ENCODE measurements at regions not wholly inside any gene's neighbourhood (a gene's known extent, or its start where the extent isn't known, plus 50 kb on each side); places are given as distances from the start of the nearest gene placed in this dataset.

DNA sequence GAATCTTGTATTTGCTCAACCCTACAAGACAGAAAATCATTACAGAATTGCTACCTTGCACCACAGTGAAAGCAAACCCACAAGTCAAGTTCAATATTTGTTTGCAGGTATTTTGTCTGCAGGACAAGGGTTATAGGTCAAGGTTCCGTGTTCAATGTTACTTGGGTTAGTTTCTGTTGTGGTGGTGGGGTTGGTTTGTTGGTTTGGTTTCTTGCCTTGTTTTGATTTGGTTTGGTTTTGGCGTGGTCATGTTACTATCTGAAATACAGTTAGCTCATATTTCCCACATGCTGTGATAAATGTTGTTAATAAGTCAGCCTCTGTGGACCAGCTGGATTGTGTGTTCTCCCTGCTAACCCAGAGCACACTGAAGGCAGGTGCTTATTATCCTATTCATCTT is 75.6 kb upstream of the INSIG1 start:
- Histone ChIP-seq H3K4me3 (no peak overlapping the region), H3K27me3 (no peaks in the 10 kb centered on the region), H3K9me3 (ENCODE audit: low read depth) (no peaks in the 10 kb centered on the region), H3K4me2 (no peak overlapping the region), H3K27ac (no peak overlapping the region), H4K20me1 (ENCODE audit: insufficient read depth, poor library complexity, severe bottlenecking) (no peaks in the 10 kb centered on the region), H3K79me2 (no peaks in the 10 kb centered on the region), H3K4me1 (ENCODE audit: insufficient read depth) (peaks cover 16% of the 10 kb centered on the region), H3K36me3 (replicated peaks; ENCODE audit: insufficient read depth, low read depth) (no peaks in the 10 kb centered on the region), H3K9me2 (replicated peaks; ENCODE audit: insufficient read depth) (no peaks in the 10 kb centered on the region), H2AFZ (no peak overlapping the region)
- DNase-seq (ENCODE audit: low spot score), result no peak
- TF ChIP-seq, protein P1, sequence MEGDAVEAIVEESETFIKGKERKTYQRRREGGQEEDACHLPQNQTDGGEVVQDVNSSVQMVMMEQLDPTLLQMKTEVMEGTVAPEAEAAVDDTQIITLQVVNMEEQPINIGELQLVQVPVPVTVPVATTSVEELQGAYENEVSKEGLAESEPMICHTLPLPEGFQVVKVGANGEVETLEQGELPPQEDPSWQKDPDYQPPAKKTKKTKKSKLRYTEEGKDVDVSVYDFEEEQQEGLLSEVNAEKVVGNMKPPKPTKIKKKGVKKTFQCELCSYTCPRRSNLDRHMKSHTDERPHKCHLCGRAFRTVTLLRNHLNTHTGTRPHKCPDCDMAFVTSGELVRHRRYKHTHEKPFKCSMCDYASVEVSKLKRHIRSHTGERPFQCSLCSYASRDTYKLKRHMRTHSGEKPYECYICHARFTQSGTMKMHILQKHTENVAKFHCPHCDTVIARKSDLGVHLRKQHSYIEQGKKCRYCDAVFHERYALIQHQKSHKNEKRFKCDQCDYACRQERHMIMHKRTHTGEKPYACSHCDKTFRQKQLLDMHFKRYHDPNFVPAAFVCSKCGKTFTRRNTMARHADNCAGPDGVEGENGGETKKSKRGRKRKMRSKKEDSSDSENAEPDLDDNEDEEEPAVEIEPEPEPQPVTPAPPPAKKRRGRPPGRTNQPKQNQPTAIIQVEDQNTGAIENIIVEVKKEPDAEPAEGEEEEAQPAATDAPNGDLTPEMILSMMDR (IDR thresholded peaks at IDR 0.05; ENCODE audit: poor library complexity), result no peak
- 74% methylated on average over 2 of the region's 2 CpGs for WGBS (ENCODE audit: low lambda C conversion rate, missing lambda C conversion rate)

DNA sequence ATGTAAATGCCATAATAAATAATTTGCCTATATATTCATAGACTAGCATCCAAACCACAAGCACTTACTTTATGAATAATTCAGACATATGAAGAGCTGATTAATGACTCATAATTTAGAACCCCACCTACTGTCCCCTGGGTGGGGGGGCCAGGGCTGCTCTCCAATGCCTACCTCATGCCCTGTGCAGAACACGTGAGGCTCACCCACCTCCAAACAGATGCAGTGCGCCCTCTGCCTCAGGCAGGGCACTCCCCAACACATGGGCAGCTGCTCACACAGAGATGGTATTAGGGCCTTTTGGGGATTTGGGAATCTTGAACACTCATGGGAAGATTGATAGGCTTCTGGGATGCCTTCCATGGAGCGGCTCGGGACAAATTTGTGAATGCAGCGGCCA is 75.1 kb upstream of the INSIG1 start:
- DNase-seq (ENCODE audit: low spot score), result no peak
- Histone ChIP-seq H3K9me3 (ENCODE audit: low read depth) (no peaks in the 10 kb centered on the region), H3K27me3 (no peaks in the 10 kb centered on the region), H3K9me2 (replicated peaks; ENCODE audit: insufficient read depth) (no peaks in the 10 kb centered on the region), H4K20me1 (ENCODE audit: insufficient read depth, poor library complexity, severe bottlenecking) (no peaks in the 10 kb centered on the region), H3K4me2 (no peak overlapping the region), H3K4me1 (ENCODE audit: insufficient read depth) (peaks cover 16% of the 10 kb centered on the region), H2AFZ (no peak overlapping the region), H3K36me3 (replicated peaks; ENCODE audit: insufficient read depth, low read depth) (no peaks in the 10 kb centered on the region), H3K4me3 (no peak overlapping the region), H3K27ac (no peak overlapping the region), H3K79me2 (no peaks in the 10 kb centered on the region)
- WGBS (ENCODE audit: low lambda C conversion rate, missing lambda C conversion rate), result 92% methylated on average over 5 of the region's 5 CpGs
- TF ChIP-seq, protein P1 (IDR thresholded peaks at IDR 0.05; ENCODE audit: poor library complexity), result no peak
- TF ChIP-seq EZH2 (IDR thresholded peaks at IDR 0.05; ENCODE audit: borderline replicate concordance) (no peak), EZH2phosphoT487 (IDR thresholded peaks at IDR 0.05; ENCODE audit: low read depth, severe bottlenecking, unreplicated experiment) (no peak)

DNA sequence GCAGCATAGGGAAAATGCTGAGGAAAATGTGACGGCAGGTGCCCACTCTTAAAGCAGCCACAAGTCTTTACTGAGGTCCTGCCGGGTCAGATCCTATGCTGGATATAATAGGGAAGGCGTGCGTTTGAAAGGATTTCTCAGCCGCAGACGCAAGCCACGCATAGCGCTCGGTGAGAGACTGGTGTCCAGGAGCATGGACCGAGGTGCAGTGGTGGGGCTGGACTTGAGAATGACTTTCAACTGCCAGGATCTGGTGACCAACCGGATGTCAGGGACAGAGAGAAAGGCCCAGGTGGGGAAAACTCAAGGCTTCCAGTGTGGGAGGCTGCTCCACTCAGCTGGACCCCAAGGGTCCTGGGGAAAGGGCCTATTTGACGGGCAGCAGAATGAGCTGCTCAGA is 74.7 kb upstream of the INSIG1 start:
- Histone ChIP-seq H3K9me2 (replicated peaks; ENCODE audit: insufficient read depth) (no peaks in the 10 kb centered on the region), H2AFZ (no peak overlapping the region), H3K4me2 (no peak overlapping the region), H3K4me3 (no peak overlapping the region), H3K9me3 (ENCODE audit: low read depth) (no peaks in the 10 kb centered on the region), H3K27ac (no peak overlapping the region), H3K36me3 (replicated peaks; ENCODE audit: insufficient read depth, low read depth) (no peaks in the 10 kb centered on the region), H3K79me2 (no peaks in the 10 kb centered on the region), H3K27me3 (no peaks in the 10 kb centered on the region), H4K20me1 (ENCODE audit: insufficient read depth, poor library complexity, severe bottlenecking) (no peaks in the 10 kb centered on the region), H3K4me1 (ENCODE audit: insufficient read depth) (peaks cover 16% of the 10 kb centered on the region)
- WGBS (ENCODE audit: low lambda C conversion rate, missing lambda C conversion rate), result 89% methylated on average over 12 of the region's 12 CpGs
- DNase-seq (ENCODE audit: low spot score), result no peak
- TF ChIP-seq, protein P1 (IDR thresholded peaks at IDR 0.05; ENCODE audit: poor library complexity), result no peak
- TF ChIP-seq EZH2 (IDR thresholded peaks at IDR 0.05; ENCODE audit: borderline replicate concordance) (no peak), EZH2phosphoT487 (IDR thresholded peaks at IDR 0.05; ENCODE audit: low read depth, severe bottlenecking, unreplicated experiment) (no peak)

DNA sequence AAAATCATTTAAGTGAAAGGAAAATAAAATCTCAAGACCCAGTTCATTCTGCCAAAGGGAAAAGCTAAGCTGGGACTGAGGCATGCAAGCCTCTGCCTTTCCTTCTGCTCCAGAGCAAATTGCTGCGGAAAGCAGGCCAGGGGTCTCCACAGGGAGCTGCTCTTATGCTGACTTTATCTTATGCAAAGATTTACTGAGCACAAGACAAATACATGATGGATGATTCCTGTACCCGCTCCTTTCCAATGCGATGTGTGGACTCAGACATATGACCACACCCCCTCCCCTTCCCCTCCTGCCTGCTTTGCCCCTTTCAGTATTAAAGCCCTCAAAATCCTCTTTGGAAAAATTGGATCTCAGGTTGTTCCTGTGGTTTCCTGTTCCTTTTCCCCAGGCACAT is 74.2 kb upstream of the INSIG1 start:
- no peaks in the 10 kb centered on the region for H3K9me2 ChIP-seq (replicated peaks; ENCODE audit: insufficient read depth)
- TF ChIP-seq EZH2 (IDR thresholded peaks at IDR 0.05; ENCODE audit: borderline replicate concordance), result no peak
- TF ChIP-seq, protein P1 (IDR thresholded peaks at IDR 0.05; ENCODE audit: poor library complexity), result no peak
- no peak overlapping the region for H3K4me2 ChIP-seq
- H3K27ac ChIP-seq, result no peak overlapping the region
- H3K4me1 ChIP-seq (ENCODE audit: insufficient read depth), result peaks cover 16% of the 10 kb centered on the region
- 49% methylated on average over 3 of the region's 3 CpGs for WGBS (ENCODE audit: low lambda C conversion rate, missing lambda C conversion rate)
- no peaks in the 10 kb centered on the region for H3K9me3 ChIP-seq (ENCODE audit: low read depth)
- H3K79me2 ChIP-seq, result no peaks in the 10 kb centered on the region
- H3K4me3 ChIP-seq, result no peak overlapping the region
- no peaks in the 10 kb centered on the region for H3K27me3 ChIP-seq
- no peaks in the 10 kb centered on the region for H4K20me1 ChIP-seq (ENCODE audit: insufficient read depth, poor library complexity, severe bottlenecking)
- H2AFZ ChIP-seq, result no peak overlapping the region
- no peak for DNase-seq (ENCODE audit: low spot score)
- H3K36me3 ChIP-seq (replicated peaks; ENCODE audit: insufficient read depth, low read depth), result no peaks in the 10 kb centered on the region

Data from hepatocyte (in vitro differentiated cells).